HG02798 (cell line): ENCODE measurements at regions not wholly inside any gene's neighbourhood (a gene's known extent, or its start where the extent isn't known, plus 50 kb on each side); places are given as distances from the start of the nearest gene placed in this dataset.
"Not testable (repeated sequence)": the region's sequence is repeated elsewhere in the genome, so short reads cannot be mapped to it uniquely, and the experiment has no call there.

Source experiments
- ATAC-seq: cut with Tn5 transposase; IDR thresholded peaks from one replicate; pipeline ENCODE4 v1.9.1; 2021; ENCODE audit warnings: mild to moderate bottlenecking; ENCODE audit not compliant: unreplicated experiment, poor library complexity

GRCh38 chr19:29060813-29061364 is 152.1 kb downstream of the UQCRFS1 start:
- no peak for ATAC-seq

- no peak for ATAC-seq
Measured at GRCh38 chr19:29056535-29056934, 156.4 kb downstream of the UQCRFS1 start.

GRCh38 chr19:29054886-29055675 is 157.9 kb downstream of the UQCRFS1 start:
- ATAC-seq: no peak

- no peak for ATAC-seq
Measured at GRCh38 chr19:29048873-29049272, 164.1 kb downstream of the UQCRFS1 start.

- ATAC-seq: no peak
Measured at GRCh38 chr19:29045679-29046254, 167.2 kb downstream of the UQCRFS1 start.

- ATAC-seq: no peak
Measured at GRCh38 chr19:29044037-29044436, 168.9 kb downstream of the UQCRFS1 start.

GRCh38 chr19:29042450-29042849 is 170.5 kb downstream of the UQCRFS1 start:
- no peak for ATAC-seq

GRCh38 chr19:29040951-29041350 is 172.0 kb downstream of the UQCRFS1 start:
- ATAC-seq: no peak

GRCh38 chr19:29040292-29040691 is 172.7 kb downstream of the UQCRFS1 start:
- no peak for ATAC-seq

GRCh38 chr19:29039036-29039435 is 173.9 kb downstream of the UQCRFS1 start:
- ATAC-seq: not testable (repeated sequence)

- ATAC-seq: no peak
Measured at GRCh38 chr19:29031216-29031615, 181.7 kb downstream of the UQCRFS1 start.

- ATAC-seq: no peak
Measured at GRCh38 chr19:29029268-29029958, 183.5 kb downstream of the UQCRFS1 start.

GRCh38 chr19:29022599-29022998 is 190.4 kb downstream of the UQCRFS1 start:
- no peak for ATAC-seq

GRCh38 chr19:29022165-29022564 is 190.8 kb downstream of the UQCRFS1 start:
- no peak for ATAC-seq

GRCh38 chr19:29021232-29021916 is 191.6 kb downstream of the UQCRFS1 start:
- ATAC-seq: no peak

- ATAC-seq: no peak
Measured at GRCh38 chr19:29019403-29019802, 193.5 kb downstream of the UQCRFS1 start.

- no peak for ATAC-seq
Measured at GRCh38 chr19:29018542-29018941, 194.4 kb downstream of the UQCRFS1 start.

GRCh38 chr19:29017788-29018187 is 195.2 kb downstream of the UQCRFS1 start:
- ATAC-seq: no peak

GRCh38 chr19:29016926-29017760 is 195.8 kb downstream of the UQCRFS1 start:
- no peak for ATAC-seq

GRCh38 chr19:29016353-29016752 is 196.6 kb downstream of the UQCRFS1 start:
- ATAC-seq: no peak
